Esophagus squamous epithelium (tissue), 4 donors: ENCODE measurements at regions not wholly inside any gene's neighbourhood (a gene's known extent, or its start where the extent isn't known, plus 50 kb on each side); places are given as distances from the start of the nearest gene placed in this dataset.

ENCODE experiments used
- POLR2A ChIP-seq, 4 donors: fragments of 450-650 bp; IDR thresholded peaks; one replicate each; pipeline ENCODE4 v1.6.1; 2017; ENCODE audit warnings: antibody characterized with exemption in 4 of 4, mild to moderate bottlenecking in 4 of 4, moderate library complexity in 3 of 4
- TF ChIP-seq, protein P1 (sequence below), 6 experiments: fragments of 450-650 bp in 4 of 6; fragments of 200-600 bp in 2 of 6; sonication (generic) in 2 of 6; IDR thresholded peaks; one replicate each; pipeline ENCODE4 v1.5.1; 2016 to 2019; ENCODE audit warnings: antibody characterized with exemption in 6 of 6, mild to moderate bottlenecking in 4 of 6, moderate library complexity in 4 of 6

DNA sequence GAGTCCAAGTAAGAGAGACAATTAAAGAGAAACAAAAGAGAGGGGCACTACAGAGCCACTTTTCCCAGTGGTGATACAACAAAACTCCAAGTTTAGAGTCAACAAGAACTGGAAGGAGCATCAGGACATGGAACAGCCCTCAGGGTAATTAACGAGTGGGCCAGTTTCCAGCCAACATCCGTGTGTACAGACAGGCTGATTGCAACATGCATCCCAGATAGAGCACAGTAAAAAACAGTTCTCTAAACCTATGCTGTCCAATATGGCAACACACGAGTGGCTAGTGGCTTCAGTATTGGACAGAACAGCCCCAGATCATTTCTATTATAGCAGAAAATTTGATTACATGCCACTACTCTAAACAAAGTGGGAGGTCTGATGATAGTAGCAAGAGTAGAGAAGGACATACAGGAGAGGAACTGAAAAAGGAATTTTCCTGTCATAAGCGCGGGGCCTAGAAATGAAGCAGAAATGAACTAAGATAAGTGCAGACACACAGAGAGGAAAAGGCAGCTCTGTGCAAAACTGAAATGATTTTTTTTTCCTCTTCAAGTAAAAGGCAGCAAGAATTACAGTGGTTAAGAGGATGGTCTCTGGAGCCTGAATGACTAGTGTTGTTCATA is 175.6 kb upstream of the CCNG1 start:
- TF ChIP-seq, protein P1, sequence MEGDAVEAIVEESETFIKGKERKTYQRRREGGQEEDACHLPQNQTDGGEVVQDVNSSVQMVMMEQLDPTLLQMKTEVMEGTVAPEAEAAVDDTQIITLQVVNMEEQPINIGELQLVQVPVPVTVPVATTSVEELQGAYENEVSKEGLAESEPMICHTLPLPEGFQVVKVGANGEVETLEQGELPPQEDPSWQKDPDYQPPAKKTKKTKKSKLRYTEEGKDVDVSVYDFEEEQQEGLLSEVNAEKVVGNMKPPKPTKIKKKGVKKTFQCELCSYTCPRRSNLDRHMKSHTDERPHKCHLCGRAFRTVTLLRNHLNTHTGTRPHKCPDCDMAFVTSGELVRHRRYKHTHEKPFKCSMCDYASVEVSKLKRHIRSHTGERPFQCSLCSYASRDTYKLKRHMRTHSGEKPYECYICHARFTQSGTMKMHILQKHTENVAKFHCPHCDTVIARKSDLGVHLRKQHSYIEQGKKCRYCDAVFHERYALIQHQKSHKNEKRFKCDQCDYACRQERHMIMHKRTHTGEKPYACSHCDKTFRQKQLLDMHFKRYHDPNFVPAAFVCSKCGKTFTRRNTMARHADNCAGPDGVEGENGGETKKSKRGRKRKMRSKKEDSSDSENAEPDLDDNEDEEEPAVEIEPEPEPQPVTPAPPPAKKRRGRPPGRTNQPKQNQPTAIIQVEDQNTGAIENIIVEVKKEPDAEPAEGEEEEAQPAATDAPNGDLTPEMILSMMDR (IDR thresholded peaks at IDR 0.05) = no peak
- TF ChIP-seq POLR2A (IDR thresholded peaks at IDR 0.05) = no peak
